AG04449 (cell line): ENCODE measurements at regions not wholly inside any gene's neighbourhood (a gene's known extent, or its start where the extent isn't known, plus 50 kb on each side); places are given as distances from the start of the nearest gene placed in this dataset.
"Not testable (repeated sequence)": the region's sequence is repeated elsewhere in the genome, so short reads cannot be mapped to it uniquely, and the experiment has no call there.

ENCODE experiments used
- CTCF ChIA-PET: fragments of 350-600 bp; formaldehyde crosslinking; extraction: SDS; loops from one replicate; lab custom pipeline; 2021; ENCODE audit warnings: antibody characterized with exemption; lab: Yijun Ruan, JAX
- POLR2A ChIA-PET: fragments of 400-600, 350-600 bp; formaldehyde crosslinking; extraction: SDS; loops from one replicate; lab custom pipeline; 2020; ENCODE audit warnings: antibody characterized with exemption, inconsistent platforms; lab: Yijun Ruan, JAX
- DNase-seq: peaks from one replicate; pipeline ENCODE4 v3.0.0-alpha.2; 2010; ENCODE audit warnings: low read depth, low spot score
- H3K4me3 ChIP-seq: 2 replicates; pipeline ENCODE4 v1.5.1; 2011; ENCODE audit warnings: low read depth, mild to moderate bottlenecking, control low read depth, low read length
- TF ChIP-seq, protein P1 (sequence below): IDR thresholded peaks from one replicate; pipeline ENCODE4 v1.5.1; 2011; ENCODE audit warnings: mild to moderate bottlenecking, moderate library complexity, low read length, control low read depth, inconsistent platforms; ENCODE audit not compliant: insufficient read depth; ENCODE audit errors: missing control alignments

DNA sequence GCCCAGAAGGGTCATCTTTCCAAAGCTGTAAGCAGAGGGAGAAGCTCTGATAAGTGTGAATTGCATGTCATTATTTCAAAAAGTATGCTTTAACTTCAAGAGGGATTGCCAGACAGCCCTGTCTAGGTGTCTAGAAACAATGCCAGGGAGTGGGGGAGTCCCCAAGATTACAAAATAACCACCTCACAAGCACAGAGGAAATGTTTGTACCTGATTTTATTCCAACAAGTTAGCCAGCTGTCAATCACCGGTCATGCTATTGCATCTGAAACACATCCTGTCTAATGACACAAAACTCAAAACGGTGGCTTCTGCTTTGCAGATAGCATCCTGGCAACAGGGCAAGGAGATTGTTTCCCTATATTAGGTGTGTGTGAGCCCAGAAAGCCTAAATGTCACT lies 154.2 kb upstream of the WWC1 start:
- H3K4me3 ChIP-seq = no peak overlapping the region
- TF ChIP-seq, protein P1, sequence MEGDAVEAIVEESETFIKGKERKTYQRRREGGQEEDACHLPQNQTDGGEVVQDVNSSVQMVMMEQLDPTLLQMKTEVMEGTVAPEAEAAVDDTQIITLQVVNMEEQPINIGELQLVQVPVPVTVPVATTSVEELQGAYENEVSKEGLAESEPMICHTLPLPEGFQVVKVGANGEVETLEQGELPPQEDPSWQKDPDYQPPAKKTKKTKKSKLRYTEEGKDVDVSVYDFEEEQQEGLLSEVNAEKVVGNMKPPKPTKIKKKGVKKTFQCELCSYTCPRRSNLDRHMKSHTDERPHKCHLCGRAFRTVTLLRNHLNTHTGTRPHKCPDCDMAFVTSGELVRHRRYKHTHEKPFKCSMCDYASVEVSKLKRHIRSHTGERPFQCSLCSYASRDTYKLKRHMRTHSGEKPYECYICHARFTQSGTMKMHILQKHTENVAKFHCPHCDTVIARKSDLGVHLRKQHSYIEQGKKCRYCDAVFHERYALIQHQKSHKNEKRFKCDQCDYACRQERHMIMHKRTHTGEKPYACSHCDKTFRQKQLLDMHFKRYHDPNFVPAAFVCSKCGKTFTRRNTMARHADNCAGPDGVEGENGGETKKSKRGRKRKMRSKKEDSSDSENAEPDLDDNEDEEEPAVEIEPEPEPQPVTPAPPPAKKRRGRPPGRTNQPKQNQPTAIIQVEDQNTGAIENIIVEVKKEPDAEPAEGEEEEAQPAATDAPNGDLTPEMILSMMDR = no peak
- no peak for DNase-seq
- CTCF ChIA-PET = interaction anchor here (1.3 kb wide), 1 partner anchor 9 kb away, joined by 4 read pairs; no protein-coding TSS in a partner anchor
- POLR2A ChIA-PET = no interaction called here

DNA sequence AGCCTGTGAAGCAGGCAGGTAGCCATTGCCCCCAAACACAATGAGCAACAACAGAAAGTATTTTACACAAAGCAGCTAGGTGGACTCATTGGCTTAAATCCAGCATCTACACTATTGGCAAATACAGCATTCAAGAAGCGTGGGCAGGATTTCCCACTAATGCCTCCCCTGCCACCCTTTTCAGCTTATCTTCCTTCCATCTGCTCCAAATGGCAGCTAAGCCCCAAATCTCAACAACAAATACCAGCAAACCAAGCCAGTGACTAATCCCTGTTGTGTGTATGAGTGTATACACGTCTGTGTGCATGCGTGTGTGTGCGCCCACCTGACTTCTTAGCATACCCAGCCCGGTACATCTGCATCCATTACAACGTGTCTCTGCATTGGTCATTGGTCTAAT lies 151.2 kb upstream of the WWC1 start:
- POLR2A ChIA-PET = no interaction called here
- DNase-seq = no peak

DNA sequence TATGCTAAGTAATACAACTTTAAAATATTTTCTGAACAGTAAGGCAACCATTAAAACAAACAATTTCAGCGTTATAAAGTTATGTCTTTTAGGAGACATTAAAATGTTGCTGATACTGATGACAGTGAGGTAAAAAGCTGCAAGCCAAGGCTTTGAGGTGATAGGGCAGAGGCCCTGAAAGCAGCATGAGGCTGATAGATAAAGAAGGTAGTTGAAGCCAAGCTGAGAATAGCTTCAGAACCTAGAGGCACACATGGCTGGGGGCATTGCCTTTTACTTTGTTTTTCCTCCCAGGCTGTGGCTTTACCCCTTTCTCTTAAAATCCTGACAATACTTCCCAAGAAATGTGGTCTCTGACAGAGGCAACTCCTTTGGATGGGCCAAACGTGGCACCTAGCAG lies 149.0 kb upstream of the WWC1 start:
- ChIA-PET CTCF (no interaction called here), POLR2A (no interaction called here)
- no peak for DNase-seq
- TF ChIP-seq, protein P1 = no peak
- H3K4me3 ChIP-seq = no peak overlapping the region

More for the DNA sequence above, 151.2 kb upstream of the WWC1 start:
- H3K4me3 ChIP-seq = no peak overlapping the region
- TF ChIP-seq, protein P1 = no peak
- CTCF ChIA-PET = interaction anchor here (1.3 to 1.6 kb wide), 2 partner anchors 12 to 27 kb away, joined by 3 to 4 read pairs; no protein-coding TSS in a partner anchor

DNA sequence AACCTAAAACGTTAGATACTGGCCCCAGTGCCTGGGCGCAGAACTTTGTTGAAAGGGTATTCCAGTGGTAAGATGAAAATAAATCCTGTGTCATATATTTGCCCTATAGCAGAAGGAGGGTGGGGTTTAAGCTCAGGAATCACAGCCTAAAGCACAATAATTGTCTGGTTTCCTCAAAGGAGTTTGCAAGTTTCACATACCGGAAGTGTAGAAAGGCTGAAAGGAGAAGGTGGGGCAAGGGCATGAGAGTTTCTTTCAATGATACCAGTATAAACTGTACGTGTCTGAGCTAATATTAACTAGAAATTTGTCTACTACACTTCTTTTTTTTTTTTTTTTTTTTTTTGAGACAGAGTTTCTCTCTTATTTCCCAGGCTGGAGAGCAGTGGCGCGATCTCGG lies 147.9 kb upstream of the WWC1 start:
- CTCF ChIA-PET, H3K4me3 ChIP-seq, DNase-seq, POLR2A ChIA-PET: not testable (repeated sequence)

DNA sequence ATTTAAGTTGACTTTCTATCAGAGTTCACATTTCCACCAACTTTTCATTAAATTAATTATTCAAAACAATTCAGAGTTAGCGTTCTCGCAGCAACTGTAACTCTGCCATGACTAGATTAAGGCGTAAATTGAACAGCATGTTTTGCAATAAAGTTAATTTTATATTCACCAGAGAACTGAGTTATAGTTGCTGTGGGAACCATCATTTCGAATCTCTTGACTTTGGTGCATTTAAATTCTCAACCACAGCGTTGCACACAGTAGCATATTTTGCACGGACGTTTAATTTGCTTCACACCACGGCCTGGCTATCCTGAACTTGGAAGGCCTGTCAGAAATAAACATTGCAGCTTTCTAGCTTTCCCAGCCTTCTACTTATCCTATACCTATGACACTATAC lies 144.3 kb upstream of the WWC1 start:
- ChIA-PET CTCF (interaction anchor here (2.6 kb wide), 1 partner anchor 73 kb away, joined by 7 read pairs; no protein-coding TSS in a partner anchor), POLR2A (no interaction called here)
- DNase-seq = no peak
- TF ChIP-seq, protein P1 = no peak
- H3K4me3 ChIP-seq = no peak overlapping the region

DNA sequence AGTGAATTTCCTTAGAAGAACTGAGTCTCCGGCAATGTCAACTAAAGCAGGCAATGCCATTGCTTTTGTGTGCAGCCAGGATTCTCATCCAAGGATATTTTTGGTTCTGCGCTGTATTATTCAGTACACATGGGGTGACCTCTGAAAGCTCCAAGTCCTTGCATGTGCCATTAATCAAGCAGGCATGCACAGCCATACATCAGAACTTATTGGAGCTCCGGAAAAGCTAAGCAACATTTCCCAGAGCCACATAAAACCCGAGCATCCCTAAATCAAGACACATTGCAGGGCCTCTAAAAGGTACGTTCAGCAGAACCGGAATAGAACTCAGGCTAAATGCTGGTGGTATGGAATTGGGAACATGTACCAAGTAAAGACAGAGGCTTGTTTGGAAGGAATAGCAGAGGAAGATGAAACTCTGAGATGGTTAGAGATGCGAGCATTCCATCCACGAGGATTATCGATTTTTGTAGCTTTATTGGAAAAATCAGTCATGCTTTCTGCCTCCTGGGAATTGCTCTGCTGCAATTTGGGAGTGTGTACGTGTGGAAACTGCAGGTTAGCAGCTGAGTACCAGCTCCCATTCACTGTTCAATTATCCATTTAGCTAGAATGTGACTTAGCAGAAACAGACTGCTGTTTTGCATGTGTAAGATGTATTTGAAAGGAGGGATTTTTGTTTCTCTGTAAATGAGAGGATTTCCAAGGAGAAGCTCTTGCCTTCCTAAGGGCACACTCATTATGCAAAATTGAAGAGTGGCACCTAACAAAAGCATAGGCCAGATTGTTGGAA lies 143.7 kb upstream of the WWC1 start:
- ChIA-PET CTCF (interaction anchor here (1.0 to 2.6 kb wide), 3 partner anchors 12 to 72 kb away, joined by 3 to 7 read pairs (median 5); no protein-coding TSS in a partner anchor), POLR2A (no interaction called here)
- DNase-seq = no peak
- H3K4me3 ChIP-seq = no peak overlapping the region
- TF ChIP-seq, protein P1 = no peak

DNA sequence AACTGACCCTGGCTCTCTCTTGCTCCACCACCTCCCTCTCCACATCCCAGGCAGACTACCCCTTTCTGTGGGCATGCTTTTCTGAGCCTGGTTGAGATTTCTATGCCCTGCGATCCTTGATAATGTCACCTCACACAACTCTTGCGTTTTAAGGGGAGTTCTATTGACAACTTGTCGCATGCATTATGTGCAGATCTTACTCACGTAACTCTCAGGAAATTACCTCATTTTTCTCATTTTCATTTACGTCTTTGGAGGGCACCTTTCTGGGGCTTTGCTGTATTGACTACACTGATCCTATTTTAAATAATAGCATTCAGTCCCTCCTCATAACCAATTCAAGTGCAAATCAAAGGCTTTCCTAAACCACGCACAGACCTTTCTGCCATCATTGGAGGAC lies 140.4 kb upstream of the WWC1 start:
- no peak overlapping the region for H3K4me3 ChIP-seq
- TF ChIP-seq, protein P1 = no peak
- CTCF ChIA-PET = no interaction called here
- DNase-seq = no peak
- POLR2A ChIA-PET = no interaction called here
